ENCODE measurements at regions not wholly inside any gene's neighbourhood (a gene's known extent, or its start where the extent isn't known, plus 50 kb on each side); places are given as distances from the start of the nearest gene placed in this dataset.

DNA sequence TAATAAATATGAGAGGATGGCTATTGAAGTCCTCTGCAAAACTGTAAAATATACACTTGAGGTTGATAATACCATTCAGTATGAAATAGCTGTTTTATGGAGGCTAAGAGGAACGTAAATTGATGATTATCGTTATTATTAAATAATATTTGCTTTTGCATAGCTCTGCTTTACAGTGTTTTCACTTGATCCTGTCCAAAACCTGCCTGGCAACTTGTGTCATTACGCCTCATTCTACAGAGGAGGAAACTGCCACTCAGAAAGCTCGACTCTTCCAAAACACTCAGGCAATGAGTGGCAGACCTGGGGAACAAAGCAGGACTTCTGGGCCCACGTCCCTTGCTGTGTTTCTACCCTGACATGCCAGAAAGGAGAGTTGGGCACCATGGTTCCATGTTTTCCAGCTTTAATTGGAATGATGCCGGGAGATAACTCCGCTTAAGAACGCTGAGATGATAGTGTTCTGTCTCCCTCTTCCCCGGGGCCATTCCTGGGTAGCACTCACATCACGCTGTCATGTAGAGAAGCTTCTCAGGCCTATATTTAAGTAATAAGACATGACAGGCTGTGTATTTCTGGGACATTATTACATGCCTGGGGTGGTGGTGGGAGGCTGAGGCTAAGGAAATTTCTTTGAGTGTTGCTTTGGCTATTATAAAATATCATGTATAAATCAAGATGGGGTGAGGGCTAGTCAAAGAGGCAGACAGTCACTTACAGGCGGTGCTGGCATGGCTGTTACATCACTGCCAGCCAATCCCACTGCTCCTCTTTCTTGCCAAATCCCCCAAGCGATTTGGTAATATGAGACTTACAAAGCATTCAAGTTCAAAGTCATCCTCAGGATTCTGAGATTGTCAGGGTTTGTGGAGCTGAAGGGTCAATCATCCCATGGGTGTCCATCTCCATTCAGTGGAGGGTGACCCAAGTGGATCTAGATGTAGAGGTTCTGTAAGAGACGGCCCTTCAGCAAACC lies 501.7 kb downstream of the INSC start:
- no peak for TF ChIP-seq POLR2A (IDR thresholded peaks at IDR 0.05)
- TF ChIP-seq, protein P1, sequence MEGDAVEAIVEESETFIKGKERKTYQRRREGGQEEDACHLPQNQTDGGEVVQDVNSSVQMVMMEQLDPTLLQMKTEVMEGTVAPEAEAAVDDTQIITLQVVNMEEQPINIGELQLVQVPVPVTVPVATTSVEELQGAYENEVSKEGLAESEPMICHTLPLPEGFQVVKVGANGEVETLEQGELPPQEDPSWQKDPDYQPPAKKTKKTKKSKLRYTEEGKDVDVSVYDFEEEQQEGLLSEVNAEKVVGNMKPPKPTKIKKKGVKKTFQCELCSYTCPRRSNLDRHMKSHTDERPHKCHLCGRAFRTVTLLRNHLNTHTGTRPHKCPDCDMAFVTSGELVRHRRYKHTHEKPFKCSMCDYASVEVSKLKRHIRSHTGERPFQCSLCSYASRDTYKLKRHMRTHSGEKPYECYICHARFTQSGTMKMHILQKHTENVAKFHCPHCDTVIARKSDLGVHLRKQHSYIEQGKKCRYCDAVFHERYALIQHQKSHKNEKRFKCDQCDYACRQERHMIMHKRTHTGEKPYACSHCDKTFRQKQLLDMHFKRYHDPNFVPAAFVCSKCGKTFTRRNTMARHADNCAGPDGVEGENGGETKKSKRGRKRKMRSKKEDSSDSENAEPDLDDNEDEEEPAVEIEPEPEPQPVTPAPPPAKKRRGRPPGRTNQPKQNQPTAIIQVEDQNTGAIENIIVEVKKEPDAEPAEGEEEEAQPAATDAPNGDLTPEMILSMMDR (IDR thresholded peaks at IDR 0.05) = no peak

Data from uterus (tissue), 2 donors.